ENCODE measurements at regions not wholly inside any gene's neighbourhood (a gene's known extent, or its start where the extent isn't known, plus 50 kb on each side); places are given as distances from the start of the nearest gene placed in this dataset.

GRCh38 chr13:19072543-19072942 lies 109.1 kb downstream of the TUBA3C start:
- BruUV-seq (replicated peaks): no TSS peak
- POLR2A ChIA-PET: no interaction called here

GRCh38 chr13:19071161-19071936 lies 110.3 kb downstream of the TUBA3C start:
- no peaks in the 10 kb centered on the region for H3K27me3 ChIP-seq (ENCODE audit: control insufficient read depth, insufficient read depth, low read length)
- DNase-seq (ENCODE audit: low read depth, low spot score) (no peak), ATAC-seq (no peak)
- no peaks in the 10 kb centered on the region for H3K36me3 ChIP-seq (ENCODE audit: control insufficient read depth, insufficient read depth, low read length)
- no peaks in the 10 kb centered on the region for H3K4me1 ChIP-seq (ENCODE audit: control insufficient read depth, insufficient read depth, low read length)
- ChIA-PET CTCF (no interaction called here), POLR2A (no interaction called here)
- H3K4me3 ChIP-seq (ENCODE audit: low read depth in 2 of 2, low read length in 2 of 2): no peak overlapping the region
- H3K27ac ChIP-seq (ENCODE audit: low read length): no peak overlapping the region
- no peaks in the 10 kb centered on the region for H3K9me3 ChIP-seq (ENCODE audit: control insufficient read depth, insufficient read depth, low read depth, low read length)
- intact Hi-C loops (cut with micrococcal nuclease; ENCODE audit: unreplicated experiment): no loop called here
- in situ Hi-C loops (cut with HindIII; ENCODE audit: low pct_unique_long_range_greater_than_20kb, low sequenced_read_pairs): no loop called here
- no TSS peak for BruUV-seq (replicated peaks)
- TF ChIP-seq, protein P1, sequence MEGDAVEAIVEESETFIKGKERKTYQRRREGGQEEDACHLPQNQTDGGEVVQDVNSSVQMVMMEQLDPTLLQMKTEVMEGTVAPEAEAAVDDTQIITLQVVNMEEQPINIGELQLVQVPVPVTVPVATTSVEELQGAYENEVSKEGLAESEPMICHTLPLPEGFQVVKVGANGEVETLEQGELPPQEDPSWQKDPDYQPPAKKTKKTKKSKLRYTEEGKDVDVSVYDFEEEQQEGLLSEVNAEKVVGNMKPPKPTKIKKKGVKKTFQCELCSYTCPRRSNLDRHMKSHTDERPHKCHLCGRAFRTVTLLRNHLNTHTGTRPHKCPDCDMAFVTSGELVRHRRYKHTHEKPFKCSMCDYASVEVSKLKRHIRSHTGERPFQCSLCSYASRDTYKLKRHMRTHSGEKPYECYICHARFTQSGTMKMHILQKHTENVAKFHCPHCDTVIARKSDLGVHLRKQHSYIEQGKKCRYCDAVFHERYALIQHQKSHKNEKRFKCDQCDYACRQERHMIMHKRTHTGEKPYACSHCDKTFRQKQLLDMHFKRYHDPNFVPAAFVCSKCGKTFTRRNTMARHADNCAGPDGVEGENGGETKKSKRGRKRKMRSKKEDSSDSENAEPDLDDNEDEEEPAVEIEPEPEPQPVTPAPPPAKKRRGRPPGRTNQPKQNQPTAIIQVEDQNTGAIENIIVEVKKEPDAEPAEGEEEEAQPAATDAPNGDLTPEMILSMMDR (IDR thresholded peaks at IDR 0.05): no peak
- TF ChIP-seq TCF7L2 (IDR thresholded peaks at IDR 0.05; ENCODE audit: low read depth, low read length) (no peak), POLR2AphosphoS5 (IDR thresholded peaks at IDR 0.05; ENCODE audit: low read depth, low read length) (no peak), REST (IDR thresholded peaks at IDR 0.05; ENCODE audit: insufficient read depth in 1 of 2, low read depth in 2 of 2, low read length in 1 of 2) (no peak), SIN3A (IDR thresholded peaks at IDR 0.05; ENCODE audit: borderline replicate concordance, insufficient read depth, low read depth, low read length) (no peak)

More at GRCh38 chr13:19072543-19072942, 109.1 kb downstream of the TUBA3C start:
- no peak overlapping the region for H3K27ac ChIP-seq (ENCODE audit: low read length)
- ATAC-seq (no peak), DNase-seq (ENCODE audit: low read depth, low spot score) (no peak)
- no peaks in the 10 kb centered on the region for H3K4me1 ChIP-seq (ENCODE audit: control insufficient read depth, insufficient read depth, low read length)
- CTCF ChIA-PET: interaction anchor here (0.7 kb wide), 1 partner anchor 14 kb away, joined by 3 read pairs; no protein-coding TSS in a partner anchor
- no peaks in the 10 kb centered on the region for H3K9me3 ChIP-seq (ENCODE audit: control insufficient read depth, insufficient read depth, low read depth, low read length)
- no peak overlapping the region for H3K4me3 ChIP-seq (ENCODE audit: low read depth in 2 of 2, low read length in 2 of 2)
- no peaks in the 10 kb centered on the region for H3K27me3 ChIP-seq (ENCODE audit: control insufficient read depth, insufficient read depth, low read length)
- intact Hi-C loops (cut with micrococcal nuclease; ENCODE audit: unreplicated experiment): no loop called here
- in situ Hi-C loops (cut with HindIII; ENCODE audit: low pct_unique_long_range_greater_than_20kb, low sequenced_read_pairs): no loop called here
- TF ChIP-seq, protein P1 (IDR thresholded peaks at IDR 0.05): no peak
- no peak for TF ChIP-seq SIN3A (IDR thresholded peaks at IDR 0.05; ENCODE audit: borderline replicate concordance, insufficient read depth, low read depth, low read length)
- no peak for TF ChIP-seq POLR2AphosphoS5 (IDR thresholded peaks at IDR 0.05; ENCODE audit: low read depth, low read length)
- TF ChIP-seq REST (IDR thresholded peaks at IDR 0.05; ENCODE audit: insufficient read depth in 1 of 2, low read depth in 2 of 2, low read length in 1 of 2): no peak
- H3K36me3 ChIP-seq (ENCODE audit: control insufficient read depth, insufficient read depth, low read length): no peaks in the 10 kb centered on the region
